ENCODE measurements at regions not wholly inside any gene's neighbourhood (a gene's known extent, or its start where the extent isn't known, plus 50 kb on each side); places are given as distances from the start of the nearest gene placed in this dataset.

GRCh38 chr12:29843036-29843435 is 59.3 kb upstream of the TMTC1 start:
- no peak for DNase-seq

GRCh38 chr12:29838768-29839167 is 55.0 kb upstream of the TMTC1 start:
- no peak for DNase-seq

All from NK-92 treated with Interleukin-12 subunit alpha and Interleukin-12 subunit beta, amount 100 ng/mL, for 24 hours (cell line).